ENCODE measurements at regions not wholly inside any gene's neighbourhood (a gene's known extent, or its start where the extent isn't known, plus 50 kb on each side); places are given as distances from the start of the nearest gene placed in this dataset.

GRCh38 chrX:116862340-116862739 is 399.6 kb upstream of the CT83 start:
- TF ChIP-seq CTCF (conservative IDR thresholded peaks at IDR 0.05) (no peak), EZH2 (IDR thresholded peaks at IDR 0.05; ENCODE audit: low read depth) (no peak)
